ENCODE measurements at regions not wholly inside any gene's neighbourhood (a gene's known extent, or its start where the extent isn't known, plus 50 kb on each side); places are given as distances from the start of the nearest gene placed in this dataset.

- DNase-seq, result no peak
Observed at GRCh38 chr1:79848316-79848715, 841.8 kb upstream of the ADGRL4 start.

- DNase-seq, result no peak
Observed at GRCh38 chr1:79847700-79848099, 841.2 kb upstream of the ADGRL4 start.

GRCh38 chr1:79845936-79846335 is 839.4 kb upstream of the ADGRL4 start:
- no peak for DNase-seq

- DNase-seq, result no peak
Observed at GRCh38 chr1:79842811-79843210, 836.3 kb upstream of the ADGRL4 start.

DNA sequence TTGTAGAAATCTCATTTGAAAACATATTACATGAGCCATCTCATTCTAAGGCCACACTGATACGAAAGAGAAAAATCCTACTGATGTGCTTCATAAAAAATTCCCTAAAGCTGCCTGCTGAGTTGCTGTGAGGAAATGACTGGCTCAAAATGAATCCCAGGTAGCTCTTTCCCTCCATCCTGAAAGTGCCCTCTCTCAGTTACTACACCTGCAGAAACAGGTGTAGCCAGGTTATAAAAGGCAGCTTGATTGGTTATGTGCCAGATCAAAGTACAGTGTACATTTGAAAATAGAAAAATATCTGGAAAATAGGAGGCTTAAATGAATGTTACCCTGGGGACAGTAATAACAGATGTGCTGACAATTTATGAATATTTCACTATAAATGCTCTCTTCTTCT is 833.4 kb upstream of the ADGRL4 start:
- DNase-seq, result no peak

- DNase-seq, result no peak
Observed at GRCh38 chr1:79827446-79827845, 820.9 kb upstream of the ADGRL4 start.

DNA sequence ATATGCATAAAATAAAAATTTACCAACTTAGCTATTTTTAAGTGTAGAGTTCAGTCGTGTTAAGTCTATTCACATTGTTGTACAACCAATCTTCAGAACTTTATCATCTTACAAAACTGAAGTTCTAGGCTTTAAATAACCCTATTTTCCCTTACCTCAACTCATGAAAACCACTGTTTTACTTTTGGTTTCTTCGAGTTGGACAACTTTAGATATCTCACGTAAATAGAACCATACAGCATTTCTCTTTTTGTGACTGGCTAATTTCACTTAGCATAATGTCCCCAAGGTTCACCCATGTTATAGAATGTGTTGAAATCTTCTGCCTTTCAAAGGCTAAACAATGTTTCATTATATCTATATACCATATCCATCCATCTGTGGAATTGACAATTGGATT is 819.0 kb upstream of the ADGRL4 start:
- no peak for DNase-seq

GRCh38 chr1:79822053-79822452 is 815.5 kb upstream of the ADGRL4 start:
- DNase-seq, result no peak

DNA sequence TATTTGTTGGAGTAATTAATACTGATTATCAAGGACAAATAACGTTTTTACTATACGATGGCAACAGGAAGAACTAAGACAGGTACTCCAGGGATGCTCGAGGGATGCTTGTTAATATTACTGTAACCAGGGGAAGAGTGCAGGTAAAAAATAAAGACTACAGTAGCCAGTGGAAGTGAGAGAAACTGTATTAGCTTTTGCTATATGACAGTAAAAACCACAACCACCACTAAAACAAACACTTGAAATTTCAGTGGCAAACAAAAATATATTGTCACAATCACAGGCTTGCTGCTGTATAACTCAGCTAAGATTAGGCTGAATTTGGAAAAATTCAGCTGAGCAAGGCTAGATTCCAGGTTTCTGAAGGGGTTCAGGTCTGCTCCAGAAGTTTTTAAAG is 812.6 kb upstream of the ADGRL4 start:
- no peak for DNase-seq

- no peak for DNase-seq
Observed at GRCh38 chr1:79817031-79817560, 810.6 kb upstream of the ADGRL4 start.

DNA sequence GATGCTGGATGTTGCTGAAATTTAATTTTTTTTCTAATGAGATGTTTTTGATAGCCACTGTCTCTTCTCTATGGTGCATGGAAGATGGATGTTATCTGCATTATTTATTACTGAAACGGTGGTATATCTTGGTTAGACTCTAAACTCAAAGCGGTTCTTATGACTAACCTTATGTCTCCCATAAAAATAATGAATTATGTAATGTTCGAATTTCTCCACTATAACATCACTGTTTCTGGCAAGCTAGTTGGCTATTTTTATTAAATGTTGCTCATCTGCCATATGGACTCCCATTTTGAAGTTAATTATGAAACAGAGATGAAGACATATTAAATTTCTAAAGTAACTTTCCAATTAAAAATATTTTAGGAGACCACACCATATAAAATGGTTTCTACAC is 808.6 kb upstream of the ADGRL4 start:
- no peak for DNase-seq

DNA sequence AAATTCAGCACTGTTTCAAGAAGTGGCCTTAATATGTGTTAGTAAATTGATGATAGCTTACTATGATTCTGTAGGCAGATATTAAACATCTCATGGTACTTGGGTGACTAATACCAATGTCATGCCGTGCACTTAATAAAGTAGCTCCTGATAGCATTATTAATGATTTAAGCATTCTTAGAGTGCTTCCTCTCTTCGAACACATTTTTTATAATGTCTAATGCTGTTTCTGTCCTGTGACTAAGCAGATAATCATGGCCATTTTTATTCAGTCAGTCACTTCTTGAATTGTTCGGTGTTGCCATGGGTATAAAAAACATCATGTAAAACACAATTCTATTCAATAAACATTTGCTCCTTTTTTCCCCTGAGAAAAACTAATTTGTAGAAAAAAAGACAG is 804.6 kb upstream of the ADGRL4 start:
- DNase-seq, result no peak

GRCh38 chr1:79808816-79809475 is 802.4 kb upstream of the ADGRL4 start:
- no peak for DNase-seq

- no peak for DNase-seq
Observed at GRCh38 chr1:79807816-79808215, 801.3 kb upstream of the ADGRL4 start.

GRCh38 chr1:79797487-79797886 is 791.0 kb upstream of the ADGRL4 start:
- DNase-seq, result no peak

DNA sequence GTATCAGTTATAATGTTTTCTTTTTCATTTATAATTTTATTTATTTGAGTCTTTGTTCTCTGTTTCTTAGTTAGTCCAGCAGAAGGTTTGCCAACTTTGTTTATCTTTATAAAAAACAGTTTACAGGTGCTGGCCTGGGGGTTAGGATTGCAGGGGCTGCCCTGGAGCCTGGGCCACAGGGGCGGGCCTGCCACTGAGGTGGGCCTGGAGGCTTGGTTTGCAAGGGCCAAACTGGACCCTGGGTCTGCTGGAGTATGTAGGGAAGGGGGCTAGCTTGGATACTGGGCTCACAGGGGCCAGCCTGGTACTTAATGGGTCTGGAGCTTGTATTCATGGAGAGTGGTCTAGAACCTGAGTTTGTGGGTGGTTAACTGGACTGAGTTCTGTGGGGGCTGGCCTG is 789.9 kb upstream of the ADGRL4 start:
- no peak for DNase-seq

- DNase-seq, result no peak
Observed at GRCh38 chr1:79792219-79792930, 785.8 kb upstream of the ADGRL4 start.

DNA sequence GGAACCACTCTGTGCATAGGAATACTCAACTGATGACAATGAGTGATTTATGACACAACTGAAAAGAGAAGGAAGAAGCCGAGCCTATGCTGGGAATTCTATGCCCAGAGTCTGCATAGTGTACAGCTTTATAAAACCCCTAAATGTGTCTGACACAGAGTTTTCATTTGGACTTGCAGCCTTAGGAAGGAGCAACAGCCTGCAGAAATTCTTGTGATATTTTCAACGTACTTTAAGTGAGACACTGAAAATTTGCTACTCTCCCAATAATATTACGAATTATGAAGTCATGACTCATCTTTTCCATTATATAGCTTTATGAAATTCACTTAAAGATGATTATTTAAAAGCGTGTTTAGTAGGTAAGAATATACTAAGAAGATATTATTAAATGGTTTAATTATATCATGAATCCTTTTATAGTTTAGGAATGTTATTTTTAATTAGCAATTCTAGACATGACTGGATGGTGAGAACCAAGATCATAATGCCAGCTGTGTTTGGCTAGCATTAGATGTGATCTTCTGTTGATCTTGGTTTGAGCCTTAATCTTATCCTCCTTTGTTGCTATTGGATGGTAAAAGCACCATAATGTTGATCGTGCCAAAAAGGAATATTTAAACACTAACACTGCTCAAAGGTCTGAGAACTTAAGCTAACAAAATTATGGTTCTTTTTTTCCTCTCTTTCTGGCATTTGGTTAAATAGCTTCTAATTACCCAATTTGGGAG is 785.1 kb upstream of the ADGRL4 start:
- no peak for DNase-seq

- no peak for DNase-seq
Observed at GRCh38 chr1:79790950-79791349, 784.4 kb upstream of the ADGRL4 start.

DNA sequence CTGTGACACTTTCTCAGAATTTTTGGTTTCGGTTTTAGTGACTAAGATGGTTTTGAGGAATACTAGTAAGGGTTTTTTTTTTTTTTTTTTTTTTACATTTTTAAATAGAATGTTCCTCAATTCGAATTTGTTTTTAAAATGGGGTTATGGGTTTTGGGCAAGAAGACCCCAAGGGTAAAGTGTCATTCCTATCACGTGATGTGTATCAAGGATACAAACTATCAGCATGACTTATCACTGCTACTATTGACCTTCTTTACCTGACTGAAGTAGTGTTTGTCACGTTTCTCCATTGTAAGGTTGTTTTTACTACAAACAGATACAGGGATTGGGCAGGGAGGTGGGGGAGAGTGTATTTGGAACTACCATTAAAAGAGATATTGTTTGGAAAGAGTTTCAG is 781.1 kb upstream of the ADGRL4 start:
- DNase-seq, result no peak

- DNase-seq, result no peak
Observed at GRCh38 chr1:79785964-79786363, 779.4 kb upstream of the ADGRL4 start.

- no peak for DNase-seq
Observed at GRCh38 chr1:79785561-79785960, 779.0 kb upstream of the ADGRL4 start.

DNA sequence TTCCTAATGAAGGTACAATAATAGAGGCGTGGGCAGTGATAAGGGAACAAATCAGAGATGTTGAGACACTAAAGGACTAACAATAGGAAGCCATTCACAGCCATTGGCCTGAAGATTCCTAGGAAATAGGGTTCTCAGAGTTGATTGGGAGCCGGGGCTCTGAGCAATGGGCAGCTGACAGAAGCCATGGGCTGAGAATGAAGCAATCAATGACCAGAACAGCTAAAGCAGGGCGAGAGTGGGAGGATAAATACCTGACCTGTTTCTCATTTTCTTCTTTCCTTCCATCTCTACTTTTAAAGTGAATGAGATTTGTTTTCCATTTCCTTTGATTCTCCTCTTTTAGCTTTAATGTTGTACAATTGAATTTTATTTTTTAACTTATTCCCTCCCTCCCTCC is 774.7 kb upstream of the ADGRL4 start:
- DNase-seq, result no peak
